Anterior cingulate cortex (tissue), 58 donors: ENCODE measurements at regions not wholly inside any gene's neighbourhood (a gene's known extent, or its start where the extent isn't known, plus 50 kb on each side); places are given as distances from the start of the nearest gene placed in this dataset.
"Not testable (repeated sequence)": the region's sequence is repeated elsewhere in the genome, so short reads cannot be mapped to it uniquely, and the experiment has no call there.

Source experiments
- DNase-seq, 58 donors: peaks; one replicate each; lab custom pipeline; 2025; lab: John Stamatoyannopoulos, UW

DNA sequence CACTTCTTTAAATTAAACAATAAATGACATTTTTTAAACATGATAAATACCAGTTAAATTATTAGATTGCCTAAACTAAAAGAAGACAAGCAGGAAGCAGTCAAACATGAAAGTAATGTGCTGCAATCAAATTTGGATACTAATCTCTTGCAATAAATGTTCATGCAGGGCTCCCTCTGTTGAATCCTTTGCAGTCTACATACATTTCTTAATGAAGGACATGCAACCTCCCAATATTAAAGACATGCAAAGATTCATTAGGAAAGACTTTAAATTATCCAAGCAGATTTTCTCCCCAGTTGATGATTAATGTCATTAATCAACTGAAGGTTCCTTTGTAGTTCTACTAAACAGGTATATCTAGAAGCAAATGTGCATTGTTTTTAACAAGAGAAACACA lies 245.4 kb downstream of the ZIC4 start:
- DNase-seq = no peak

DNA sequence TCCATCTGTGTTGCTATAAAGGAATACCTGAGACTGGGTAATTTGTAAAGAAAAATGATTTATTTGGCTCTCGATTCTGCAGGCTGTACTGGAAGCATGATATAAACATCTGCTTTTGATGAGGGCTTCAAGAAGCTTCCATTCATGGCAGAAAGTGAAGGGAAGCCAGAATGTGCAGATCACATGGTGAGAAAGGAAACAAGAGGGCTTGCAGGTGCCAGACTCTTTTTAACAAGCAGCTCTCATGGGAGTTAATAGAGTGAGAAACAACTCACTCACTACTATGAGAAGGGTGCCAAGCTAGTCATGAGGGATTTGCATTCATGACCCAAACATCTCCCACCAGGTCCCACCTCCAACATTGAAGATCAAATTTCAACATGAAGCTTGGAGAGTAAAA lies 247.2 kb downstream of the ZIC4 start:
- no peak for DNase-seq

DNA sequence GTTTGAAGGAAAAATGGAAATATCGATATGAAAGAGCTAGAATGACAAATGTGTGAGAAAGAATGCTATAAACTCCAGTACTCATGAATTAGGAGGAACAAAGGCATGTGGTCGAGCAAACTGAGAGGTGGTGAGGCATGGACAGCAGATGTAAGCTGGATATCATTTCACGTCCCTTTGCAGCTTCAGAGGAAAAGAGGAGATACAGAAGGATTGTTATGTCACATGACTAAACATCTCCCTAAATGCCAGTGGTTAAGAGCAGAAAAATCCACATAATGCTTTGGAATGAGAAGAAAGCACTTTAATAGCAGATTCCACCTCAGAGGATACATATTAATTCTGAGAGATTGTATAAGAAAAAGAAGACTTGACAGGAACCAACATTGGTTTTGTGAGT lies 248.7 kb downstream of the ZIC4 start:
- no peak for DNase-seq

DNA sequence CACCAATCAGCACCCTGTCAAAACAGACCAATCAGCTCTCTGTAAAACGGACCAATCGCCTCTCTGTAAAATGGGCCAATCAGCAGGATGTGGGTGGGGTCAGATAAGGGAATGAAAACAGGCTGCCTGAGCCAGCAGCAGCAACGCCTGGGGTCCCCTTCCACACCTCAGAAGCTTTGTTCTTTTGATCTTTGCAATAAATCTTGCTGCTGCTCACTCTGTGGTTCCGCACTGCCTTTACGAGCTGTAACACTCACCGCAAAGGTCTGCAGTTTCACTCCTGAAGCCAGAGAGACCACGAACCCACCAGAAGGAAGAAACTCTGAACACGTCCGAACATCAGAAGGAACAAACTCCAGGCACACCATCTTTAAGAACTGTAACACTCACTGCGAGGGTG lies 251.4 kb downstream of the ZIC4 start:
- DNase-seq = not testable (repeated sequence)

DNA sequence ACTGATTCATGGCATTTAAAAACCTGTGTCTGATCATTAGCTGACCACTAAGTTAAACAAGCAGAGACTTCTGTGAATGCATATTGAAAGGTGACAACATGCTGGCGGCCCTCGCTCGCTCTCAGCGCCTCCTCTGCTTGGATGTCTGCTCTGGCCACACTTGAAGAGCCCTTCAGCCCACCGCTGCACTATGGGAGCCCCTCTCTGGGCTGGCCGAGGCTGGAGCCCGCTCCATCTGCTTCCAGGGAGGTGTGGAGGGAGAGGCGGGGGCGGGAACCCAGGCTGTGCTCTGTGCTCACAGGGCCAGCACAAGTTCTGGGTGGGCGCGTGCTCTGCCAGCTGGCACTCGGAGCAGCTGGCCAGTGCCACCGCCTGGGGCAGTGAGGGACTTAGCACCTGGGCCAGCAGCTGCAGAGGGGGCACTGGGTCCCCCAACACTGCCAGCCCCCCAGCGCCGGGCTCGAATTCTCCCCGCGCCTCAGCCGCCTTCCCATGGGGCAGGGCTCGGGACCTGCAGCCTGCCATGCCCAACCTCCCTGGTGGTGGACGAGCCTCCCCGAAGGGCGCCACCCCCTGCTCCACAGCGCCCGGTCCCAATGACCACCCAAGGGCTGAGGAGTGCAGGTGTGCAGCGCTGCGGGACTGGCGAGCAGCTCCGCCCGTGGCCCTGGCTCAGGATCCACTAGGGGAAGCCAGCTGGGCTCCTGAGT lies 252.4 kb downstream of the ZIC4 start:
- no peak for DNase-seq

DNA sequence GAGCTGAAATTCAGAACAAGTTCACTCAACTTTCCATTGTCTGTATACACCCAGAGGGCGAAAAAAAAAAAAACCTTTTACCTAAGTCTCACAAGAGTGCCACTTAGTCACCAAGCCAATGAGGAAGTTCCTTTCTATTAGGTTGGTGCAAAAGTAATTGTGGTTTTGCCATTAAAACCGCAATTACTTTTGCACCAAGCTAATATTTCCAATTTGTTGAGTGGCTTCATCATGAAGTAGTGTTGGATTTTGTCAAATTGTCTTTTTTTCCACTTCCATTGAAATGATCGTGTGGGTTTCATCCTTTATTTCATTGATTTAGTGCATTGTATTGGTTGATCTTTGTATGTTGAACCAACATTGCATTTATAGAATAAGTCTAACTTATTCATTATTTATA lies 253.9 kb downstream of the ZIC4 start:
- no peak for DNase-seq

DNA sequence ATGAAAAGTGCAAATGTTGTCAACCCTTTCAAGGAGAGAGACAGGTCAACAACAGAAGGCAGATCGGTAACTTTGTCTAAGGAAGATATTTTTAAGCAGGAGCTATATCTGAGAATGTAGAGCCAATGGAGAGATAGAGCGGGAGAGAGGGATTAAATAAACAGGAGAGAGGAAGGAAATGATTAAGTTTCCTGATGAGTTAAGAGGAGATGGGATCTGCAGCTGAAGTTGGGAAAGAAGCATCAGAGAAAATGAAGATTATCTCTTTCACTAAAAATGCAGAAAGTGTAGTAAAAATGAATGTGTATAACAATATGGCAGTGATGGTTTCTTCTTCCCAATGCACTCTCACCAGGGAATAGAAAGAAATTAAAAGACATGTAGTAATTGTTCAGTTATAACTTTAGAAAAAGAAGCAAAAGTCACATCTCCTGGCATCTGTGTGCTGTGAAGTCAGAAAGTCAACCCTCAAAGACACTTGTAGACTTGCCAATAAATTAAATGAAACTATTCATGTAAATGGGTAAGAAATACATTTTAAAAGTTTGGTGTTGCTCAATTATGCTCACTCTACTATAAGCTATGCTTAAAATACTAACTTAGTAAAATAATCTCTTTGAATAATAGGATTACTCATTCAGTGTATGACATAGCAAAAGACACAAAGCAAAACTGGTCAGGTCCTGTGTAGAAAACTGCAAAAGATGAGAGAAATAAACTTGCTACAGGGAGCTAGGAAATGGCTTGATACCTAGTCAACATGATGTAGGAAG lies 264.6 kb downstream of the ZIC4 start:
- no peak for DNase-seq

DNA sequence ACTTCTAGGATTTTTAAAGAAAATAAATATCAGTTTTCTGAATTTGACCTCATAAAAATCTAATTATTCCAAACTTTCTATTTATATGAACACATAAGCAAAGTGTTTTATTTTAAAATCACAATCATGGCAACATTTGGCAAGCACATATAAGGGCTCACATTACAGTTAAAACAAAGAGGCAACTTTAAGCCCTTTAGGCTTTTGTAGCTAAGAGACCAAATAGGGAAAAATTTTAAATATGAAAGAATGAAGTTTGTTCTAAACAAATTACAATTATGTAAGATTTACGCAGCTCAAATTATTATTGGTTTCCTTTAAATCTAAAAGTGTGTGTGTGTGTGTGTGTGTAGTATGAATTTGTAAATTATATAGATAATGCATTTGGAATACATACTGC lies 267.0 kb downstream of the ZIC4 start:
- no peak for DNase-seq

DNA sequence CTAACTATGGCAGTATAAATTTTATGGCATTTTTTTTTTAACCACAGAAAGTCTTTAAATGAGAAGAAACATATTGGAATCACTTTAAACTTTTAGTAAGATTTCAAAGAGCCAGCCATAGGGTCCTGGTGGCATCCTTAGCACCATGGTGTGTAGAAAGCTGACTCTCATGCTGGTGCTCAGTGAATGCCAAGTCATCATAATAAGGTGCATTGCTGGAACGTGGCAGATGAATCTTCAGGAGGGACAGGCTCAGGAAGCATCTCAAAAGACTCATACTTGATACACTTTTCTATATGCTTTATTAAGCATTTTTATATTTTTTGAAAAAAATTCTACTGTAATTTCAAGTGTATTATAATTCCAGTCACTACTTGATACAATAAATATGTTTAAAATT lies 274.2 kb downstream of the ZIC4 start:
- DNase-seq = no peak

DNA sequence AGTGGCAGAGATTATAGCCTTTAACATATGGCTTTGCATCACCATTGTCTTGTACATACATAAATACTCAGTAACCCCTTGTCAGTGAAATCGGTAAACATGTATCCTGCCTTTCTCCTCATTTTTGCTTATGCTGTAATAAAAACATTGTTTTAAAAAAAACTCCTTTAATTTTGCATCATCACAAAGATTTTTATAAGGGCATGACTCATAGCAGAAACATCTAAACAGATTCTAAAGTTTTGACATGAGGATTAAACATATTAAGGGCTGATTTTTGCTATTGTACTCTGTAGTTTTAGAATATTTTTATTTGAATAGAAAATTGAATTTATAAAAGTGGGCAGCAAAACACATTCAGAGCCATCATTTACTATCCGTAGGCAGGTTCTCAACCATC lies 275.9 kb downstream of the ZIC4 start:
- DNase-seq = no peak

DNA sequence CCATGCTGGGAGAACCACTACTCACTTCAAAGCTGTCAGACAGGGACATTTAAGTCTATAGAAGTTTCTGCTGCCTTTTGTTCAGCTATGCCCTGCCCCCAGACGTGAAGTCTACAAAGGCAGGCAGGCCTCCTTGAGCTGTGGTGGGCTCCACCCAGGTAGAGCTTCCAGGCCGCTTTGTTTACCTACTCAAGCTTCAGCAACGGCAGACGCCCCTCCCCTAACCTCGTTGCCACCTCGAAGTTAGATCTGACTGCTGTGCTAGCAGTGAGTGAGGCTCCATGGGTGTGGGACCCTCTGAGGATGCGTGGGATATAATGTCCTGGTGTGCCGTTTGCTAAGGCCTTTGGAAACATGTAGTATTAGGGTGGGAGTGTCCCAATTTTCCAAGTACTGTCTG lies 276.7 kb downstream of the ZIC4 start:
- no peak for DNase-seq

DNA sequence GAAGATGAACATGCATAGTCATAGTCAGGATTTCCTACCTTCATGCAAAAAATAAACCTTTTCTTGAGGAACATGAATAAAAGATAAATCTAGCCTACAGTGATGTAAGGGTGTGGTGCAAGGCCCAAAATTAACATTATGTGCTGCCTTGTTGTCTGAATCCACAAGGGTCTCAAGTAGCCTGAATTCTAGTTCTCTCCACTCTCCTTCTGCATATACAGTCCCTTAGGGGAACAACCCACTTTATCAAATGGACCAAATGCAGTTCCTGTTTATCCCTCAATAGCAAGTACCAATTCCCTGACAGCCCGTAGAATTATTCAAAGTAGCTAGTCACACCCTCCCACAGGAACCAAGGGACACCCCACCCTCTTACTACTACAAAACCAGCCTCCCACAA lies 284.0 kb downstream of the ZIC4 start:
- DNase-seq = no peak

DNA sequence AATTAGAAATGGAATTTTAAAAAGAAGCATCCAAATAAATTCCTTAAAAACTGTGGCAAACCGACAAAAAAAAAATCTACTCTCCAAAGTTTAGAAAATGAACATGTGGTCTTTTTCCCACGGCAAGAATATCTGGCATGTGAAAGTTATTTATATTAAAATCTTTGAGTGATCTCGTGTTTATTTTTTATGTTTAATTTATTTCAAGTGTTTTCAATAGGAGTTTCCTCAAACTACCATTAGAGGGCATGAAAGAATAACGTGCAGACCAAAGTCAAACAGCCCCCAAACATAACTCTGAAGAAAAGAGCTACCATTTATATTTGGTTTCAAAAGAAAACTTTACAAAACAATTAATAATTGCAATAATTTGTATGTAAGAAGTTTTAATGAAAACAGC lies 286.4 kb downstream of the ZIC4 start:
- DNase-seq = no peak

DNA sequence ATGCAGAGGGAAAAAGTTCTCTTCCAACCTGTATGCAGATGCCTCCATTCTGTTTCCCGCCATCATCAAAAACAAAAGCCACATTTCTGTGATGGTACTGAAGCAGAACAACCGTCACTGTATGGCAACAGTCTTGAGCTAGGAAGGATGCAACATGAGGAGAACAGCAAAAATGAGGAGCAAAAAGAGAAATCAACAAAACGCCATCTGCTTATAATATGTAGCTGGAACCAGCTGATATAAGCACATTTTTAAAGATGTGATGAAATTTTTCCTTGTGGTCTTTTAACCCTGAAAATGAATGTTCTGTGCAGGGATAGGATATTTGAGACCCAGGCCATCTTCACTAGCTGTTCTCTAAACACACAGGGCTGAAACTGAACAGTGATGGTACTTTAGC lies 287.0 kb downstream of the ZIC4 start:
- no peak for DNase-seq

DNA sequence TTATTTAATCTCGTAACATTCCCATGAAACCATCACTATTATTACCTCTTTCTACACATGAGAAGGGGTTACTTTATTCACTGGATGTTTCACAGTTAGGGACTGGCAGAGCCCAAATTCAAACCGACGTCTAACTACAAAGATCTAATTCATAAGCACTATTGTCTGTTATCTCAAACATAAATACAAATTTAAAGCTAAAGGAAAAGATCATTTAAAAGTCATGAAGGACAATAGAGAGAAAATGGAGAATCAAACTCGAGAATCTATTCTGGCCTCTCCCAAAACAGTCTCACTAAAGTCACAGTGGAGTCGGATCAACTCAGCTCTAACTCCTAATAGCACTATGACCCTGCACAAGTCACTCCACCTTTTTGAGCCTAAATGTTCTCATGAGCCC lies 287.7 kb downstream of the ZIC4 start:
- DNase-seq = no peak

DNA sequence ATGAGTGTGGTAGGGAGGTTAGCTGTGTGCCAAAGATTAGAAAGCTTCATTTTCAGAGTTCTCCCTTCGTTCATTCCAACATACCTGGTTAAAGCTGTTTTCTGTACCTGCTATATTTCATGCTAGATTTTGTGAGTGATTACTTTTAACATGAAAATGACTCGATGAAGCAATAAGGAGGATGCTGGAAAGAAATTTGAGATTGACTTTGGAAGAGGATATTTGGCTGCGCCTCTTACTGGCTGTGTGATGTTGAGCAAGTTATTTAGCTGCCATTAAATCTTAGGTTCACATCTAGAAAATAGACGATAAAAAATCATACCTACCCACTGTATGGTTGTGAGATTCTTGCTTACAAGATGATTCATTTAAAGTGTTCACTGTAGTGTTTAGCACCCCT lies 288.7 kb downstream of the ZIC4 start:
- DNase-seq = no peak

DNA sequence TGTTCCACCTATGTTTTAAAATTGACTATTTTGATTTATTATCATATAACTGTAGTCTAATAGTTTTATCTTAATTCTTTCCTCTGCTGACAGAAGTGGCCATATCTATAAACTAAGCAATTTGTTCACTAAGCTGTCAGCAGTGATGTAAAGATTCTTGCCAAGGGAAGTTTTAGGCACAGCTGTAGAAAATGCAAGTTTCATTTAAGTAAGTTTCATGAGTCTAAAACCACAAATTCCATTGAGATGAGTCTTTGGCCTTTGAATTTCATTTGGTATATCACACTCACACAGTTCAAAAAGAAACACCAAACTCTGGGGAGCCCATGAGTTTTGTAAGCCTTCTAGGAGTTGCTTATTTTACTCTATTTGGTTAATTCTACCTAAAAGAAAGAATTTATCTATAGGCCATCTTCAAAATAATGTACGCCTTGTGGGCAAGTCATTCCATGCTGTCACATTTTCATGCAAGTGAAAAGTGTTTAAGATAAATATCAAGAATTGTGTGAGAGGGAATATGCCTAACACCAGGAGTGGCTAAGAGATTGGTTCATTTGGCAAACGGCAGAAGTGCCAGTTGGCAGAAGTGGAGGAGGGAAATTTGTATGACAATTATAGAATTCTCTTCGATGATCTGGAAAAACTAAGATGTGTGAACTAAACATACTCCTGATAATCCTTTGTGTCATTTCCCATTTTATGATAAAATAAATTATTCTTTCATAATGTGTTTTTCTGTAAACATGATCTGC lies 292.9 kb downstream of the ZIC4 start:
- no peak for DNase-seq

DNA sequence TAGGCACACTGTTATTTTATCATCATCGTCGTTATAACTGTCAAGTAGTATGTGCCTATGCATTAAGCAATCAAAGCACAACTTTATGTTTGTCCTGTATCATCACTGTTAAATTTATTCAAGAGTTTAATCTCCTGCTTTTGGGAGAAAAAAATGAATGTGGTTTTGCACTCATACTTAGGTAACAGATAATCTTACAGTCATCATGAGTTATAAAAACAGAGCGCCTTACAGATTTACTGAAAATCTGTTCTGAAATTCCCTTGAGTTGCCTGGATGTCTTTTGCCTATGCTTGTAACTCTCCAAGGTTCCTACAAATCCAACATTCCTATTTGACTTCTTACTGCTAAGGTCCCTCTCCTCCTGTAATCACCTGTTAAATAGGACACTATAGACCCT lies 307.3 kb downstream of the ZIC4 start:
- no peak for DNase-seq

DNA sequence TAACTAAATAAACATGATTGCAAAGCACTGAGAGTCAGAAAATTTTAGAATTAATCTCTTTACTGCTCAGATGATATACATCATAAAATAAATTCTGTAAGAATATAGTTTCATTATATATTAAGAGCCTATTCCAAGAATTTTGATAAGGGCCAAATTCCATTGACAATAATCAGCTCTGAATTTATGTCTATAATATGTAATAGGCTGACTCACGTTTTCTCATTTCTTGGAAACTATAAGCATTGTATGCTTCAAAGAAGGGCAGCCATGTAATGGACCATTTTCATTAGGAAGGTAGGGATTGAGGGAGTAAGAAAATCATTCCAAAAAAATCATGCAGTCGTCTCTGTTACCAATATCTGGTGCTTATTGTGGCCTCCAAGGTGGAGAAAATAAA lies 315.9 kb downstream of the ZIC4 start:
- no peak for DNase-seq

DNA sequence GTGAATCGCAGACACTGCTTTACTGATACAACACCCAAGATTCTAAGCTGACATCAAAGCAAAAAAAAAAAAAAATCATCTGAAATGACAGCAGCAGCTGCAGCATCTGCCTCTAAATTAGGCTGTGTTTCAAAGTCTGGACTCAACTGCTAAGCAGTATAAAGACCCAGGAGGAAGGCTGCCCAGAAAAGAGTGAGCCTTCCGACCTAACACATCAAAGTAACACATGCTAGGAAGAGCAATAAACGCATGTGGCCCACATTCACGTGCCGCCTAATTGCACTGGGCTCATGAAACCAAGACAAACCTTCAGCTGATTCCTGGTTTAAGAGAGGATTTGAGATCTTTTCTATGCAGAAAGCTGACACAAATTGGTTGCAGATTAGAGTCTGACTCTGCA lies 317.1 kb downstream of the ZIC4 start:
- DNase-seq = no peak

DNA sequence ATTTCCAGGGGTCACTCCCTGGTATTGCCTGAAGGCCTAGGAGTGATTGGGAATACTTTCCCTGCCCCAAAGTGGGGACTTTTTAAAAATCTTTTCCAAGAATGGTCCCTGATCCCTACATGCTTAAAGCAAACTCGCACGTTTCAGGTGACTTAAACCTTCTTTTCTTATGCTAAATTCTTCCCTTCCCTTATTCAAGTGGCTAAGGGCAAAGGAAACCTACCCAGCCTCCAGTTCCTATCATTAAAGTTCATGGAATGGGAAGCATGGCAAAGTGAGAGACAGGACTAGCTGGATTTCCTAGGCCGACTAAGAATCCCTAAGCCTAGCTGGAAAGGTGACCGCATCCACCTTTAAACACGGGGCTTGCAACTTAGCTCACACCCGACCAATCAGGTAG lies 346.8 kb downstream of the ZIC4 start:
- not testable (repeated sequence) for DNase-seq

DNA sequence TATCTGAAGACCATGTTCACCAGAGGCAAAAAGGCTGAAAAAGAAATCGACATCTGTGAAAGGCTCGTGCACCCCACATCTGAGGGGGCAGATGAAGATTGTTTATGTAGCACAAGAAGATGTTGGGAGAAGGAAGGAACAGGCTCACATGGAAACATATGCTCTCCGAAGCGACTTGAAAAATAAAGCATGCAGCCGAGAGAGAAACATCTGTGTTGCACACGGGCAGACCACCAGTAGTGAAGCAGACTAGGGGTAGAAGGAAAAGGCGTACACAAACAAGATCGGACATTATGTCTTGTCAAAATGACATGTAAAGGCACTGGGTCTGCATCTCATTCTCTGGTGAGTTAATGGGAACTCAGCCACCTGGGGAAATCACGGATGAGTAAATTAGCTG lies 356.5 kb downstream of the ZIC4 start:
- DNase-seq = peak in 3 of 58 donors; percentile 1 to 11 (median 2)
